Upper lobe of left lung (tissue), 4 donors: ENCODE measurements at regions not wholly inside any gene's neighbourhood (a gene's known extent, or its start where the extent isn't known, plus 50 kb on each side); places are given as distances from the start of the nearest gene placed in this dataset.

Experiments used
- CTCF ChIP-seq, 6 experiments: fragments of 450-650 bp in 4 of 6; fragments of 200-600 bp in 2 of 6; sonication (generic) in 2 of 6; IDR thresholded peaks; one replicate each; pipeline ENCODE4 v1.5.1; 2016 to 2019; ENCODE audit warnings: antibody characterized with exemption in 6 of 6
- EP300 ChIP-seq, 4 donors: sonication (generic); formaldehyde crosslinking; IDR thresholded peaks; one replicate each; pipeline ENCODE4 v1.5.1; 2017; ENCODE audit warnings: antibody characterized with exemption in 4 of 4, control low read depth in 2 of 4
- POLR2A ChIP-seq, 4 donors: fragments of 450-650 bp; IDR thresholded peaks; one replicate each; pipeline ENCODE4 v1.5.1; 2016 to 2017; ENCODE audit warnings: antibody characterized with exemption in 4 of 4, mild to moderate bottlenecking in 2 of 4
- POLR2AphosphoS5 ChIP-seq, 2 donors: sonication (generic); formaldehyde crosslinking; IDR thresholded peaks; one replicate each; pipeline ENCODE4 v1.5.1; 2017; ENCODE audit warnings: antibody characterized with exemption in 2 of 2

DNA sequence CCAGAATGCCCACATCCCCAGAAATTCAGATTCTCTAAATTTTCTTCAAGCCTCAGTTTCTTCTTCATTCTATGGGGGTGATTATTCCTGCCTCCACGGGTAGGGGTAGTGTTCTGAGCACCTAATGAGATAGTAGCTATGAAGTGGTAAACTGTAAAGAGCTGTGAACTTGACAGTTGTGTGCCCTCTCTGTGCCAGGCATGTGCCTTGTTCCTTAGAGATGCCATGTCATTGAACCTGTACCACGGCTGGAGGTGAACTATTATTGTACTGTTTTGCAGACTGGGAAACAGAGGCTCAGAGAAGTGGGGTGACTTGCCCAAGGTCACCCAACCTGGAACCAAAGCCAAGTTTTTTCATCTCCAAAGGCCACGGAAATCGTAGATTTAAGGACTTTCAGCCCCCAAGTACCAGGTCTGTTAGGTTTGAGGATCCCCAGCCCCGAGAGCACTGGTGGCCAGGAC lies 67.7 kb upstream of the SIRPA start:
- no peak for TF ChIP-seq POLR2A (IDR thresholded peaks at IDR 0.05)
- no peak for TF ChIP-seq EP300 (IDR thresholded peaks at IDR 0.05)
- TF ChIP-seq CTCF (IDR thresholded peaks at IDR 0.05): no peak
- TF ChIP-seq POLR2AphosphoS5 (IDR thresholded peaks at IDR 0.05): no peak
